IMR-90 (cell line): ENCODE measurements at regions not wholly inside any gene's neighbourhood (a gene's known extent, or its start where the extent isn't known, plus 50 kb on each side); places are given as distances from the start of the nearest gene placed in this dataset.

ENCODE experiments used
- ATAC-seq: fragments of 200-7000 bp; cut with Tn5 transposase; 2 replicates; pipeline ENCODE4 v1.9.1; 2020; ENCODE audit warnings: low read depth, mild to moderate bottlenecking, moderate library complexity
- BruUV-seq: library from RNA; stranded (reverse); fragments of 400-500 nt; replicated peaks from 2 replicates; lab custom pipeline; 2021; lab: Mats Ljungman, UMichigan
- CTCF ChIA-PET: fragments of 300-600 bp; formaldehyde crosslinking; extraction: SDS; loops from one replicate; lab custom pipeline; 2021; ENCODE audit warnings: antibody characterized with exemption; lab: Yijun Ruan, JAX
- POLR2A ChIA-PET: fragments of 300-600 bp; sonication (Branson Sonifier 250); formaldehyde crosslinking; loops from one replicate; lab custom pipeline; 2022; ENCODE audit warnings: antibody characterized with exemption; ENCODE audit not compliant: unreplicated experiment; lab: Charles Lee
- DNase-seq: peaks from one replicate; pipeline ENCODE4 v3.0.0; 2013
- H2AFZ ChIP-seq: replicated peaks from 2 replicates; pipeline ENCODE3; 2013; ENCODE audit warnings: low read length, mild to moderate bottlenecking; ENCODE audit not compliant: poor library complexity
- H2AK5ac ChIP-seq: 2 replicates; pipeline ENCODE4 v1.6.1; 2013; ENCODE audit warnings: low read depth, low read length, inconsistent platforms
- H2AK9ac ChIP-seq: replicated peaks from 2 replicates; pipeline ENCODE3; 2013; ENCODE audit warnings: mild to moderate bottlenecking, low read depth, low read length, moderate library complexity; ENCODE audit not compliant: poor library complexity
- H2BK120ac ChIP-seq: 2 replicates; pipeline ENCODE4 v1.6.1; 2013; ENCODE audit warnings: low read depth, low read length, inconsistent platforms
- H2BK15ac ChIP-seq: 3 replicates; pipeline ENCODE4 v1.6.1; 2013; ENCODE audit warnings: low read depth, low read length, inconsistent platforms
- H2BK20ac ChIP-seq: 2 replicates; pipeline ENCODE4 v1.6.1; 2013; ENCODE audit warnings: low read depth, mild to moderate bottlenecking, inconsistent platforms, low read length, moderate library complexity
- H2BK5ac ChIP-seq: 2 replicates; pipeline ENCODE4 v1.6.1; 2013; ENCODE audit warnings: mild to moderate bottlenecking, low read depth, low read length, inconsistent platforms; ENCODE audit not compliant: poor library complexity, severe bottlenecking
- H3K14ac ChIP-seq: replicated peaks from 2 replicates; pipeline ENCODE4 v1.6.1; 2013; ENCODE audit warnings: low read depth, low read length, inconsistent platforms
- H3K18ac ChIP-seq: 2 replicates; pipeline ENCODE4 v1.6.1; 2013; ENCODE audit warnings: low read depth, low read length, control low read depth
- H3K23ac ChIP-seq: 2 replicates; pipeline ENCODE4 v1.6.1; 2013; ENCODE audit warnings: low read depth, low read length, inconsistent platforms
- H3K27ac ChIP-seq: 2 replicates; pipeline ENCODE4 v1.5.1; 2013; ENCODE audit warnings: mild to moderate bottlenecking, control low read depth, low read length; ENCODE audit not compliant: insufficient read depth
- H3K27me3 ChIP-seq: 2 replicates; pipeline ENCODE4 v1.6.1; 2013; ENCODE audit warnings: low read length; ENCODE audit not compliant: control insufficient read depth, insufficient read depth
- H3K36me3 ChIP-seq: 2 replicates; pipeline ENCODE4 v1.6.1; 2013; ENCODE audit warnings: low read length, mixed read lengths; ENCODE audit not compliant: control insufficient read depth, insufficient read depth
- H3K4ac ChIP-seq: 2 replicates; pipeline ENCODE4 v1.6.1; 2013; ENCODE audit warnings: low read depth, low read length, inconsistent platforms
- H3K4me1 ChIP-seq: 2 replicates; pipeline ENCODE4 v1.6.1; 2013; ENCODE audit warnings: low read length, mixed read lengths; ENCODE audit not compliant: control insufficient read depth, insufficient read depth
- H3K4me2 ChIP-seq: 2 replicates; pipeline ENCODE4 v1.6.1; 2013; ENCODE audit warnings: low read depth, mild to moderate bottlenecking, control low read depth, low read length, moderate library complexity
- H3K4me3 ChIP-seq: 2 replicates; pipeline ENCODE4 v1.5.1; 2013; ENCODE audit warnings: low read depth, mild to moderate bottlenecking, control low read depth, low read length, moderate library complexity; ENCODE audit not compliant: insufficient read depth
- H3K56ac ChIP-seq: 2 replicates; pipeline ENCODE4 v1.6.1; 2013; ENCODE audit warnings: low read length, inconsistent platforms; ENCODE audit not compliant: insufficient read depth; ENCODE audit errors: extremely low read depth
- H3K79me1 ChIP-seq, 2 experiments: 2 replicates each; pipeline ENCODE4 v1.6.1; 2013; ENCODE audit warnings: low read length in 2 of 2, inconsistent platforms in 1 of 2, low read depth in 1 of 2
- H3K9ac ChIP-seq: 2 replicates; pipeline ENCODE4 v1.6.1; 2013; ENCODE audit warnings: low read depth, low read length, control low read depth
- H3K9me1 ChIP-seq: 2 replicates; pipeline ENCODE4 v1.6.1; 2013; ENCODE audit warnings: low read length, inconsistent platforms; ENCODE audit not compliant: insufficient read depth
- H3K9me3 ChIP-seq: 2 replicates; pipeline ENCODE4 v1.6.1; 2013; ENCODE audit warnings: low read length; ENCODE audit not compliant: control insufficient read depth, insufficient read depth
- H4K20me1 ChIP-seq: 2 replicates; pipeline ENCODE4 v1.6.1; 2013; ENCODE audit warnings: low read length, inconsistent platforms; ENCODE audit not compliant: insufficient read depth
- H4K5ac ChIP-seq: 2 replicates; pipeline ENCODE4 v1.6.1; 2013; ENCODE audit warnings: mild to moderate bottlenecking, low read depth, low read length, control low read depth
- H4K8ac ChIP-seq, 2 experiments: 2 replicates each; pipeline ENCODE4 v1.6.1; 2013; ENCODE audit warnings: low read depth in 2 of 2, low read length in 2 of 2, control low read depth in 1 of 2, inconsistent platforms in 1 of 2
- H4K91ac ChIP-seq: 2 replicates; pipeline ENCODE4 v1.6.1; 2013; ENCODE audit warnings: low read depth, low read length, inconsistent platforms; ENCODE audit not compliant: insufficient read depth
- CTCF ChIP-seq: conservative IDR thresholded peaks from 2 replicates; pipeline ENCODE4 v1.5.1; 2012; ENCODE audit warnings: mild to moderate bottlenecking, low read depth, low read length, improper control_type of control experiment
- ELK1 ChIP-seq: fragments of 150-350 bp; IDR thresholded peaks from 2 replicates; pipeline ENCODE4 v1.6.1; 2016; ENCODE audit warnings: low read depth, mild to moderate bottlenecking, low read length, moderate library complexity, borderline replicate concordance
- MAFK ChIP-seq: IDR thresholded peaks from 2 replicates; pipeline ENCODE4 v1.6.1; 2012; ENCODE audit warnings: low read depth, low read length, improper control_type of control experiment
- MAZ ChIP-seq: IDR thresholded peaks from 2 replicates; pipeline ENCODE4 v1.6.1; 2012; ENCODE audit warnings: low read depth, mild to moderate bottlenecking, low read length, improper control_type of control experiment, moderate library complexity, borderline replicate concordance
- RAD21 ChIP-seq: IDR thresholded peaks from 2 replicates; pipeline ENCODE4 v1.6.1; 2012; ENCODE audit warnings: low read length, improper control_type of control experiment
- RCOR1 ChIP-seq: IDR thresholded peaks from 2 replicates; pipeline ENCODE4 v1.6.1; 2012; ENCODE audit warnings: mild to moderate bottlenecking, low read length, improper control_type of control experiment; ENCODE audit not compliant: insufficient replicate concordance
- WGBS, 2 experiments: methylation state at CpG; one replicate each; pipeline versions ENCODE4 v1.1.5 to v1.1.7; 2013; ENCODE audit warnings: missing lambda C conversion rate in 2 of 2; ENCODE audit not compliant: insufficient read length in 1 of 2; ENCODE audit errors: extremely low coverage in 2 of 2; 5-methylcytosine and 5-hydroxymethylcytosine counted together
- dilution Hi-C: fragments of 300-500 bp; cut with HindIII; formaldehyde crosslinking; loops from one replicate; pipeline ENCODE4 v1.14.3; 2018; ENCODE audit warnings: low sequenced_read_pairs; ENCODE audit not compliant: unreplicated experiment
- in situ Hi-C: fragments of 300-500 bp; cut with MboI; formaldehyde crosslinking; loops from 3 replicates; pipeline ENCODE4 v1.14.3; 2019; ENCODE audit warnings: low sequenced_read_pairs, inconsistent platforms, mixed read lengths
- intact Hi-C: fragments of 100-400 bp; cut with micrococcal nuclease; formaldehyde crosslinking; loops from 2 replicates; pipeline ENCODE4 v1.10.0; 2022

- H3K4me3 ChIP-seq, result no peak overlapping the region
- H2AFZ ChIP-seq, result no peak overlapping the region
- peaks cover 6% of the 10 kb centered on the region for H3K4me1 ChIP-seq
- H3K4me2 ChIP-seq, result no peak overlapping the region
- H3K27me3 ChIP-seq, result no peaks in the 10 kb centered on the region
- POLR2A ChIA-PET, result no interaction called here
- CTCF ChIA-PET, result no interaction called here
- no peak overlapping the region for H3K14ac ChIP-seq
- H3K56ac ChIP-seq, result no peak overlapping the region
- 100% methylated on average over 1 of the region's 2 CpGs; no CpG with 5 or more reads in 1 of the 2 experiments for whole genome bisulfite sequencing, 2 experiments
- TF ChIP-seq RAD21 (no peak), RCOR1 (no peak), MAFK (no peak), CTCF (no peak), ELK1 (no peak), MAZ (no peak)
- H4K8ac ChIP-seq, result no peak overlapping the region; a peak in 1 of 4 replicates
- H3K27ac ChIP-seq, result no peak overlapping the region
- in situ Hi-C loops (loop anchor here (10.0 kb wide), 1 partner anchor 991 kb away; the partner anchor contains the start of gene KLF6), intact Hi-C loops (no loop called here), dilution Hi-C loops (no loop called here)
- H4K20me1 ChIP-seq, result no peaks in the 10 kb centered on the region
- ATAC-seq (no peak), DNase-seq (peak; percentile 54)
- H3K4ac ChIP-seq, result no peak overlapping the region; the same call in 1 of the 2 replicates
- H4K5ac ChIP-seq, result no peak overlapping the region
- H2AK5ac ChIP-seq, result no peak overlapping the region
- no peak overlapping the region for H2BK5ac ChIP-seq
- H2AK9ac ChIP-seq, result no peak overlapping the region
- H4K91ac ChIP-seq, result no peak overlapping the region
- H3K9me1 ChIP-seq, result peaks cover 4% of the 10 kb centered on the region; the same call in 1 of the 2 replicates
- H3K79me1 ChIP-seq, result no peaks in the 10 kb centered on the region
- peak overlapping the region; percentile 2; the same call in 1 of the 2 replicates for H2BK20ac ChIP-seq
- no TSS peak for BruUV-seq
- no peak overlapping the region for H3K23ac ChIP-seq
- H3K9ac ChIP-seq, result no peak overlapping the region
- H2BK120ac ChIP-seq, result peak overlapping the region; percentile 37; the same call in 1 of the 2 replicates
- H3K36me3 ChIP-seq, result no peaks in the 10 kb centered on the region
- no peaks in the 10 kb centered on the region for H3K9me3 ChIP-seq
- H3K18ac ChIP-seq, result no peak overlapping the region; the same call in 1 of the 2 replicates
- H2BK15ac ChIP-seq, result peak overlapping the region; percentile 56; the same call in 1 of the 3 replicates
Measured at GRCh38 chr10:4775808-4776207, 50.2 kb upstream of the AKR1E2 start.
